Common myeloid progenitor, CD34-positive (primary cell): ENCODE measurements at regions not wholly inside any gene's neighbourhood (a gene's known extent, or its start where the extent isn't known, plus 50 kb on each side); places are given as distances from the start of the nearest gene placed in this dataset.
"Not testable (repeated sequence)": the region's sequence is repeated elsewhere in the genome, so short reads cannot be mapped to it uniquely, and the experiment has no call there.

Experiments
- CTCF ChIA-PET: fragments of 350-600 bp; sonication (Branson Sonifier 250); formaldehyde crosslinking; loops from one replicate; lab custom pipeline; 2021; ENCODE audit warnings: antibody characterized with exemption; lab: Charles Lee
- POLR2A ChIA-PET: fragments of 350-600 bp; sonication (Branson Sonifier 250); formaldehyde crosslinking; loops from one replicate; lab custom pipeline; 2021; ENCODE audit warnings: antibody characterized with exemption; lab: Charles Lee
- DNase-seq, 3 donors: peaks; one replicate each; pipeline versions ENCODE4 v3.0.0 to v3.0.0-alpha.2; 2013
- H3K27ac ChIP-seq, 2 experiments: 1 replicate in 1 of 2; 2 replicates in 1 of 2; pipeline ENCODE4 v1.7.0; 2013; ENCODE audit warnings: inconsistent platforms in 2 of 2, low read length in 2 of 2, mild to moderate bottlenecking in 2 of 2, low read depth in 1 of 2, moderate library complexity in 1 of 2; ENCODE audit not compliant: severe bottlenecking in 2 of 2, insufficient read depth in 1 of 2, poor library complexity in 1 of 2
- H3K27me3 ChIP-seq, 5 experiments: replicated peaks in 2 of 5; 1 replicate in 3 of 5; 2 replicates in 2 of 5; pipeline versions ENCODE4 v1.6.1 to v1.7.0; 2013; ENCODE audit warnings: low read length in 4 of 5, mild to moderate bottlenecking in 2 of 5, moderate library complexity in 2 of 5, inconsistent platforms in 1 of 5; ENCODE audit not compliant: insufficient read depth in 5 of 5, control insufficient read depth in 4 of 5
- H3K36me3 ChIP-seq, 4 experiments: 1 replicate in 2 of 4; 2 replicates in 2 of 4; pipeline versions ENCODE4 v1.6.1 to v1.7.0; 2013; ENCODE audit warnings: low read length in 3 of 4, control low read depth in 1 of 4, mild to moderate bottlenecking in 1 of 4; ENCODE audit not compliant: control insufficient read depth in 4 of 4, insufficient read depth in 4 of 4
- H3K4me1 ChIP-seq, 4 experiments: 1 replicate in 3 of 4; 2 replicates in 1 of 4; pipeline versions ENCODE4 v1.6.1 to v1.7.1; 2013; ENCODE audit warnings: low read length in 3 of 4, mild to moderate bottlenecking in 3 of 4, control low read depth in 1 of 4, inconsistent platforms in 1 of 4, moderate library complexity in 1 of 4; ENCODE audit not compliant: control insufficient read depth in 4 of 4, insufficient read depth in 4 of 4; ENCODE audit errors: control extremely low read depth in 1 of 4
- H3K4me3 ChIP-seq, 7 experiments: 1 replicate in 4 of 7; 2 replicates in 3 of 7; pipeline versions ENCODE4 v1.5.1 to v1.7.0; 2013; ENCODE audit warnings: mild to moderate bottlenecking in 7 of 7, low read length in 6 of 7, moderate library complexity in 6 of 7, inconsistent platforms in 2 of 7, low read depth in 2 of 7, control low read depth in 1 of 7; ENCODE audit not compliant: insufficient read depth in 4 of 7, control insufficient read depth in 1 of 7; ENCODE audit errors: extremely low read depth in 1 of 7
- H3K9me3 ChIP-seq, 5 experiments: 1 replicate in 4 of 5; 2 replicates in 1 of 5; pipeline versions ENCODE4 v1.6.1 to v1.7.1; 2013; ENCODE audit warnings: low read length in 4 of 5, mild to moderate bottlenecking in 2 of 5, inconsistent platforms in 1 of 5, low read depth in 1 of 5, moderate library complexity in 1 of 5; ENCODE audit not compliant: control insufficient read depth in 4 of 5, insufficient read depth in 2 of 5; ENCODE audit errors: control extremely low read depth in 1 of 5
- WGBS: methylation state at CpG from one replicate; pipeline ENCODE4 v1.1.5; 2013; ENCODE audit not compliant: insufficient coverage; 5-methylcytosine and 5-hydroxymethylcytosine counted together

DNA sequence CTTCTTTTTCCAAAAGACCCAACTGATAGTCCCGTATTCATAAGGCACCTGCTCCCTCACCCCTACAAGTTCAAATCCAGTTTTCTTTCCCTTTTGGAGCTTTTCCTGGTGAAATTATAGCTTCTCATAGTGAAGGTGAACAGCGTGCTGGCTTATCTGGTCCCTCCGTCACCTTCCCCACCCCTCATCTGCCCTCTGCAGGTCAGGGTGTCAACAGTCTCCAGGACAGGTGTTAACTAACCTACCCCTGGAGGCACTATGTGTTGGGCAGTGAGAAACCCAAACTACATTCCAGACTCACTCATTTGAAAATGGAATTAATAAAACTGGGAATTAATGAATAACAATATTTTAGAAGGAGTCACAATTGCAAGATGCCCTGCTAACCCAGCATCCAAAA, 109.0 kb upstream of the TAS2R1 start:
- ChIA-PET POLR2A (no interaction called here), CTCF (no interaction called here)
- H3K9me3 ChIP-seq = no peaks in the 10 kb centered on the region
- WGBS = 86% methylated on average over 2 of the region's 3 CpGs
- no peaks in the 10 kb centered on the region for H3K4me1 ChIP-seq
- no peak for DNase-seq
- no peak overlapping the region for H3K27ac ChIP-seq
- H3K4me3 ChIP-seq = no peak overlapping the region
- H3K36me3 ChIP-seq = no peaks in the 10 kb centered on the region
- H3K27me3 ChIP-seq = no peaks in the 10 kb centered on the region

DNA sequence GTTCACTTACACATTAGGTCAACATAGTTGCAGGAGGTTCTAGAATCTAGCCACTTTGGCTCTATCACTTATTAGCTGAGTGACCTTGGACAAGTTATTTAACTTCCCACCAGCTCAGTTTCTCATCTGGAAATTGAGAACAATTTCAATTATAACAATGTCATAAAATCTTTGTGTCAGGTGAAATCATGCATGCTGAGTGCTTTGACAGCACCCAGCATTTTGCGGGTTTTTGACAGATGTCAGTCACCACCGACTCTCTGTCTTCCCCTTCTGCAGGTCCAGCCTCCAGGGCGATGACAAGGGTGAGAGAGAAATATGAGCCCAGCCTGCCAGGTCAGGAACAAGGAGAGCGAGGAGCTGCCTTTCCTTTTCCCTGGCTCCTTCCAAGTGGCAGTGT, 107.1 kb upstream of the TAS2R1 start:
- WGBS = 79% methylated on average over 3 of the region's 4 CpGs
- DNase-seq = no peak
- H3K36me3 ChIP-seq = no peaks in the 10 kb centered on the region
- no peaks in the 10 kb centered on the region for H3K9me3 ChIP-seq
- POLR2A ChIA-PET = no interaction called here
- no peaks in the 10 kb centered on the region for H3K4me1 ChIP-seq
- no peaks in the 10 kb centered on the region for H3K27me3 ChIP-seq
- CTCF ChIA-PET = interaction anchor here (1.0 kb wide), 1 partner anchor 11 kb away, joined by 3 read pairs; no protein-coding TSS in a partner anchor
- no peak overlapping the region for H3K27ac ChIP-seq
- no peak overlapping the region for H3K4me3 ChIP-seq

GRCh38 chr5:9733486-9733885, 103.3 kb upstream of the TAS2R1 start:
- Histone ChIP-seq H3K4me3 (no peak overlapping the region), H3K9me3 (no peaks in the 10 kb centered on the region), H3K27ac (no peak overlapping the region), H3K36me3 (no peaks in the 10 kb centered on the region), H3K27me3 (no peaks in the 10 kb centered on the region), H3K4me1 (no peaks in the 10 kb centered on the region)
- ChIA-PET CTCF (no interaction called here), POLR2A (no interaction called here)
- 76% methylated on average over 3 of the region's 4 CpGs for WGBS
- DNase-seq = no peak

- no peak for DNase-seq
- Histone ChIP-seq H3K27me3 (no peaks in the 10 kb centered on the region), H3K4me3 (no peak overlapping the region), H3K36me3 (no peaks in the 10 kb centered on the region), H3K4me1 (no peaks in the 10 kb centered on the region), H3K27ac (no peak overlapping the region), H3K9me3 (no peaks in the 10 kb centered on the region)
- POLR2A ChIA-PET = no interaction called here
- CTCF ChIA-PET = no interaction called here
- 84% methylated on average over 11 of the region's 11 CpGs for WGBS
Observed at GRCh38 chr5:9731159-9731558, 101.0 kb upstream of the TAS2R1 start.

- ChIA-PET CTCF (no interaction called here), POLR2A (no interaction called here)
- WGBS = 83% methylated on average over 2 of the region's 2 CpGs
Observed at GRCh38 chr5:9728261-9728660, 98.1 kb upstream of the TAS2R1 start.

DNA sequence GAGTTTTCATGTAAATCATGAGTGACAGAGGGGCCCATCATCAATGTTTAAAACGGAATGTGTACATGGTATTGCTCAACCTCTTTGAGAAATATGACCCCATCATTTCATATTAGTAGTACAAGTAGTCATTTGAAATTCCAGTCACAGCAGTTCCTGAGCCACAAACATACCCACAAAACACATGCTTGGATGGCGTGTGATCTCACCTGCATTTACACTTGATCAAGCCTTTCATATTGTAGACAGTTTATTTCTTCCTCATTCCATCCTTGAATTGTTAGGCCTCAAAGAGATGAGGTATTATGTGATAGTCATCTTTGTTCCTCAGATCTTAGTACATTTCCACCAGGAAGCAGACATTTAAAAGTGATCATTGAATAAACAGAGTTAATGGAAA, 96.8 kb upstream of the TAS2R1 start:
- Histone ChIP-seq H3K9me3 (peaks cover 0 to 2% (median 0%) of the 10 kb centered on the region in 5 experiments), H3K36me3 (no peaks in the 10 kb centered on the region), H3K27ac (no peak overlapping the region), H3K4me1 (no peaks in the 10 kb centered on the region), H3K27me3 (no peaks in the 10 kb centered on the region), H3K4me3 (no peak overlapping the region)
- CTCF ChIA-PET = no interaction called here
- POLR2A ChIA-PET = no interaction called here
- no peak for DNase-seq
- WGBS = no CpG with 5 or more reads among the region's 2 CpGs

More at GRCh38 chr5:9728261-9728660, 98.1 kb upstream of the TAS2R1 start:
- Histone ChIP-seq H3K9me3 (peaks cover 0 to 2% (median 0%) of the 10 kb centered on the region in 5 experiments), H3K4me1 (no peaks in the 10 kb centered on the region), H3K27me3 (no peaks in the 10 kb centered on the region), H3K36me3 (no peaks in the 10 kb centered on the region), H3K4me3 (no peak overlapping the region), H3K27ac (no peak overlapping the region)
- DNase-seq = no peak

- H3K4me3 ChIP-seq, H3K9me3 ChIP-seq, H3K27me3 ChIP-seq, CTCF ChIA-PET, H3K27ac ChIP-seq, POLR2A ChIA-PET, DNase-seq, H3K36me3 ChIP-seq, H3K4me1 ChIP-seq: not testable (repeated sequence)
- WGBS = 97% methylated on average over 24 of the region's 28 CpGs
Observed at GRCh38 chr5:9725265-9725664, 95.1 kb upstream of the TAS2R1 start.
